H9 (cell line): ENCODE measurements at regions not wholly inside any gene's neighbourhood (a gene's known extent, or its start where the extent isn't known, plus 50 kb on each side); places are given as distances from the start of the nearest gene placed in this dataset.

Experiments used
- DNase-seq: peaks from one replicate; pipeline ENCODE4 v3.0.0-alpha.2; 2017
- H2AFZ ChIP-seq: one replicate; pipeline ENCODE4 v1.6.1; 2013; ENCODE audit warnings: mild to moderate bottlenecking, low read length, control low read depth, moderate library complexity
- H2AK5ac ChIP-seq: 2 replicates; pipeline ENCODE4 v1.6.1; 2013; ENCODE audit warnings: low read length, control low read depth, mixed read lengths; ENCODE audit not compliant: insufficient read length
- H2BK120ac ChIP-seq: one replicate; pipeline ENCODE4 v1.6.1; 2013; ENCODE audit warnings: low read depth, mild to moderate bottlenecking, low read length, control low read depth, inconsistent platforms; ENCODE audit not compliant: poor library complexity, severe bottlenecking
- H2BK12ac ChIP-seq: 2 replicates; pipeline ENCODE4 v1.6.1; 2013; ENCODE audit warnings: low read length, control low read depth, mixed read lengths, low read depth; ENCODE audit not compliant: insufficient read length
- H2BK15ac ChIP-seq: 2 replicates; pipeline ENCODE4 v1.6.1; 2013; ENCODE audit warnings: low read depth, low read length, control low read depth
- H2BK20ac ChIP-seq: one replicate; pipeline ENCODE4 v1.6.1; 2013; ENCODE audit warnings: low read depth, mild to moderate bottlenecking, low read length, control low read depth, inconsistent platforms; ENCODE audit not compliant: poor library complexity, severe bottlenecking
- H2BK5ac ChIP-seq: 2 replicates; pipeline ENCODE4 v1.6.1; 2013; ENCODE audit warnings: low read length, control low read depth, mixed read lengths; ENCODE audit not compliant: insufficient read length
- H3K14ac ChIP-seq: 2 replicates; pipeline ENCODE4 v1.6.1; 2013; ENCODE audit warnings: low read length, control low read depth; ENCODE audit not compliant: insufficient read depth
- H3K18ac ChIP-seq: 2 replicates; pipeline ENCODE4 v1.6.1; 2013; ENCODE audit warnings: low read depth, mild to moderate bottlenecking, mixed read lengths, low read length, control low read depth; ENCODE audit not compliant: insufficient read length
- H3K23ac ChIP-seq: 2 replicates; pipeline ENCODE4 v1.6.1; 2013; ENCODE audit warnings: low read length, control low read depth, mixed read lengths, low read depth; ENCODE audit not compliant: insufficient read length
- H3K23me2 ChIP-seq: 2 replicates; pipeline ENCODE4 v1.6.1; 2013; ENCODE audit warnings: low read depth, mild to moderate bottlenecking, mixed read lengths, low read length, control low read depth; ENCODE audit not compliant: insufficient read length, poor library complexity, severe bottlenecking
- H3K27ac ChIP-seq: 2 replicates; pipeline ENCODE4 v1.5.1; 2013; ENCODE audit warnings: low read length, control low read depth, mixed read lengths, low read depth; ENCODE audit not compliant: insufficient read length
- H3K27me3 ChIP-seq: 2 replicates; pipeline ENCODE4 v1.6.1; 2013; ENCODE audit warnings: low read length, control low read depth, inconsistent platforms; ENCODE audit not compliant: insufficient read depth
- H3K4ac ChIP-seq: 2 replicates; pipeline ENCODE4 v1.6.1; 2013; ENCODE audit warnings: low read depth, mild to moderate bottlenecking, control low read depth, inconsistent platforms, low read length, moderate library complexity
- H3K4me1 ChIP-seq: 2 replicates; pipeline ENCODE4 v1.6.1; 2013; ENCODE audit warnings: low read length, control low read depth, inconsistent platforms; ENCODE audit not compliant: insufficient read depth
- H3K4me2 ChIP-seq: 2 replicates; pipeline ENCODE4 v1.6.1; 2013; ENCODE audit warnings: low read length, control low read depth, mixed read lengths; ENCODE audit not compliant: insufficient read length, insufficient read depth
- H3K56ac ChIP-seq: 2 replicates; pipeline ENCODE4 v1.6.1; 2013; ENCODE audit warnings: low read depth, mild to moderate bottlenecking, mixed read lengths, low read length, control low read depth; ENCODE audit not compliant: insufficient read length
- H3K79me1 ChIP-seq: 2 replicates; pipeline ENCODE4 v1.6.1; 2013; ENCODE audit warnings: low read depth, mild to moderate bottlenecking, moderate library complexity, low read length, control low read depth, inconsistent platforms; ENCODE audit not compliant: insufficient read depth, poor library complexity, severe bottlenecking
- H3K79me2 ChIP-seq: 2 replicates; pipeline ENCODE4 v1.6.1; 2013; ENCODE audit warnings: low read length, control low read depth, inconsistent platforms; ENCODE audit not compliant: insufficient read depth
- H3K9ac ChIP-seq: 2 replicates; pipeline ENCODE4 v1.6.1; 2013; ENCODE audit warnings: low read length, control low read depth, mixed read lengths; ENCODE audit not compliant: insufficient read length; ENCODE audit errors: extremely low read depth
- H3K9me3 ChIP-seq: one replicate; pipeline ENCODE4 v1.6.1; 2013; ENCODE audit warnings: low read depth, low read length, inconsistent platforms; ENCODE audit not compliant: control insufficient read depth
- H3T11ph ChIP-seq: one replicate; pipeline ENCODE4 v1.6.1; 2013; ENCODE audit warnings: mild to moderate bottlenecking, low read length, control low read depth, inconsistent platforms
- H4K20me1 ChIP-seq: one replicate; pipeline ENCODE4 v1.6.1; 2013; ENCODE audit not compliant: control insufficient read depth, insufficient read length, insufficient read depth
- H4K5ac ChIP-seq: 2 replicates; pipeline ENCODE4 v1.6.1; 2013; ENCODE audit warnings: low read depth, mild to moderate bottlenecking, mixed read lengths, low read length, control low read depth; ENCODE audit not compliant: insufficient read length
- H4K8ac ChIP-seq: replicated peaks from 2 replicates; pipeline ENCODE4 v1.6.1; 2013; ENCODE audit warnings: low read length, control low read depth, mixed read lengths, low read depth; ENCODE audit not compliant: insufficient read length
- H4K91ac ChIP-seq: 2 replicates; pipeline ENCODE4 v1.6.1; 2013; ENCODE audit warnings: low read depth, mild to moderate bottlenecking, moderate library complexity, mixed read lengths, low read length, control low read depth; ENCODE audit not compliant: insufficient read length
- H3K27ac Mint-ChIP-seq, 3 experiments: 2 replicates in 2 of 3; 3 replicates in 1 of 3; pipeline ENCODE4 v1.8.0; 2020 to 2021; ENCODE audit warnings: mixed read lengths in 3 of 3, mild to moderate bottlenecking in 1 of 3, moderate library complexity in 1 of 3
- H3K27me3 Mint-ChIP-seq: 2 replicates; pipeline ENCODE4 v1.8.0; 2021; ENCODE audit warnings: low read depth, mild to moderate bottlenecking, moderate library complexity, mixed read lengths
- H3K36me3 Mint-ChIP-seq, 3 experiments: 2 replicates in 2 of 3; 3 replicates in 1 of 3; pipeline ENCODE4 v1.8.0; 2020 to 2021; ENCODE audit warnings: low read depth in 3 of 3, mixed read lengths in 3 of 3; ENCODE audit not compliant: insufficient read depth in 1 of 3
- H3K4me1 Mint-ChIP-seq, 2 experiments: 2 replicates each; pipeline ENCODE4 v1.8.0; 2020; ENCODE audit warnings: mixed read lengths in 2 of 2
- H3K4me3 Mint-ChIP-seq, 2 experiments: 2 replicates in 1 of 2; 3 replicates in 1 of 2; pipeline ENCODE4 v1.8.0; 2020 to 2021; ENCODE audit warnings: mild to moderate bottlenecking in 2 of 2, mixed read lengths in 2 of 2, moderate library complexity in 1 of 2
- H3K9me3 Mint-ChIP-seq, 2 experiments: 2 replicates in 1 of 2; 3 replicates in 1 of 2; pipeline ENCODE4 v1.8.0; 2020; ENCODE audit warnings: mild to moderate bottlenecking in 2 of 2, mixed read lengths in 2 of 2, moderate library complexity in 1 of 2
- CTCF ChIP-seq: fragments of 200-600 bp; sonication (generic); conservative IDR thresholded peaks from 3 replicates; pipeline ENCODE4 v1.8.0; 2021; ENCODE audit warnings: antibody characterized with exemption, mild to moderate bottlenecking
- WGBS: extraction: QIAGEN DNeasy Blood & Tissue Kit; methylation state at CpG from one replicate; pipeline ENCODE4 v1.1.7; 2013; ENCODE audit warnings: missing lambda C conversion rate, low lambda C conversion rate, mixed read lengths; ENCODE audit not compliant: insufficient read length; ENCODE audit errors: extremely low coverage; 5-methylcytosine and 5-hydroxymethylcytosine counted together

- peaks cover 11 to 15% of the 10 kb centered on the region in 2 experiments for H3K9me3 Mint-ChIP-seq
- no peak overlapping the region for H3K14ac ChIP-seq
- no peak overlapping the region for H3K23ac ChIP-seq
- no peak overlapping the region for H3K4me3 Mint-ChIP-seq
- peaks cover 0 to 2% (median 0%) of the 10 kb centered on the region in 3 experiments; a peak in 3 of 7 replicates for H3K36me3 Mint-ChIP-seq
- no peak overlapping the region for H2AK5ac ChIP-seq
- no peaks in the 10 kb centered on the region for H3K79me2 ChIP-seq
- no peak overlapping the region for H3K4me2 ChIP-seq
- H3K79me1 ChIP-seq, result no peaks in the 10 kb centered on the region
- no peak overlapping the region for H3K4ac ChIP-seq
- no peak overlapping the region for H4K8ac ChIP-seq
- H3K23me2 ChIP-seq, result no peaks in the 10 kb centered on the region
- H3K4me1 Mint-ChIP-seq, result peaks cover 0 to 3% of the 10 kb centered on the region in 2 experiments; a peak in 2 of 4 replicates
- no peak overlapping the region for H4K91ac ChIP-seq
- H3K27me3 Mint-ChIP-seq, result peaks cover 13% of the 10 kb centered on the region
- H4K20me1 ChIP-seq, result no peaks in the 10 kb centered on the region
- H2BK12ac ChIP-seq, result no peak overlapping the region
- H3K27ac Mint-ChIP-seq, result no peak overlapping the region
- no peak overlapping the region for H3K27ac ChIP-seq
- H3K56ac ChIP-seq, result no peak overlapping the region
- H3T11ph ChIP-seq, result no peak overlapping the region
- H2BK120ac ChIP-seq, result no peak overlapping the region
- no peaks in the 10 kb centered on the region for H3K4me1 ChIP-seq
- no peak overlapping the region for H3K9ac ChIP-seq
- no peak overlapping the region for H2BK15ac ChIP-seq
- H4K5ac ChIP-seq, result no peak overlapping the region
- H2BK5ac ChIP-seq, result no peak overlapping the region
- WGBS, result no CpG with 5 or more reads among the region's 4 CpGs
- no peaks in the 10 kb centered on the region for H3K9me3 ChIP-seq
- no peak for TF ChIP-seq CTCF
- H3K18ac ChIP-seq, result no peak overlapping the region
- H2AFZ ChIP-seq, result no peak overlapping the region
- H2BK20ac ChIP-seq, result no peak overlapping the region
- DNase-seq, result no peak
- H3K27me3 ChIP-seq, result no peaks in the 10 kb centered on the region
These were observed 67.7 kb downstream of the CALM1 start for GRCh38 chr14:90464481-90464880.
